Mesendoderm (in vitro differentiated cells): ENCODE measurements at regions not wholly inside any gene's neighbourhood (a gene's known extent, or its start where the extent isn't known, plus 50 kb on each side); places are given as distances from the start of the nearest gene placed in this dataset.

ENCODE experiments used
- DNase-seq: peaks from one replicate; pipeline ENCODE4 v3.0.0; 2013
- H2AK5ac ChIP-seq: 2 replicates; pipeline ENCODE4 v1.6.1; 2013; ENCODE audit warnings: low read length, inconsistent platforms
- H2BK120ac ChIP-seq: 2 replicates; pipeline ENCODE4 v1.6.1; 2013; ENCODE audit warnings: low read depth, mild to moderate bottlenecking, low read length, moderate library complexity, mixed read lengths
- H2BK15ac ChIP-seq: replicated peaks from 2 replicates; pipeline ENCODE4 v1.6.1; 2013; ENCODE audit warnings: low read depth, mild to moderate bottlenecking, moderate library complexity
- H2BK5ac ChIP-seq: 2 replicates; pipeline ENCODE4 v1.6.1; 2013; ENCODE audit warnings: low read length, inconsistent platforms
- H3K18ac ChIP-seq: 2 replicates; pipeline ENCODE4 v1.6.1; 2013; ENCODE audit warnings: mild to moderate bottlenecking, low read length, mixed read lengths
- H3K23ac ChIP-seq: one replicate; pipeline ENCODE4 v1.6.1; 2013; ENCODE audit warnings: low read length
- H3K27ac ChIP-seq: 2 replicates; pipeline ENCODE4 v1.5.1; 2013; ENCODE audit warnings: low read depth, mild to moderate bottlenecking, inconsistent platforms, low read length, moderate library complexity
- H3K27me3 ChIP-seq: 2 replicates; pipeline ENCODE4 v1.6.1; 2013; ENCODE audit warnings: low read length, control low read depth, mild to moderate bottlenecking, inconsistent platforms; ENCODE audit not compliant: insufficient read depth, poor library complexity
- H3K36me3 ChIP-seq: 2 replicates; pipeline ENCODE4 v1.6.1; 2013; ENCODE audit warnings: low read length, inconsistent platforms; ENCODE audit not compliant: control insufficient read depth, insufficient read depth
- H3K4ac ChIP-seq: one replicate; pipeline ENCODE4 v1.6.1; 2013; ENCODE audit warnings: low read depth, mild to moderate bottlenecking, low read length, moderate library complexity
- H3K4me1 ChIP-seq: 2 replicates; pipeline ENCODE4 v1.6.1; 2013; ENCODE audit warnings: low read depth, low read length, inconsistent platforms; ENCODE audit not compliant: control insufficient read depth
- H3K4me2 ChIP-seq: 2 replicates; pipeline ENCODE4 v1.6.1; 2013; ENCODE audit warnings: low read length
- H3K4me3 ChIP-seq: 2 replicates; pipeline ENCODE4 v1.5.1; 2013; ENCODE audit warnings: mild to moderate bottlenecking, low read length
- H3K56ac ChIP-seq: one replicate; pipeline ENCODE4 v1.6.1; 2013; ENCODE audit warnings: low read length
- H3K79me1 ChIP-seq: 2 replicates; pipeline ENCODE4 v1.6.1; 2013; ENCODE audit warnings: low read length, inconsistent platforms
- H3K79me2 ChIP-seq: 2 replicates; pipeline ENCODE4 v1.6.1; 2013; ENCODE audit warnings: mild to moderate bottlenecking, low read length; ENCODE audit not compliant: control insufficient read depth, insufficient read depth
- H3K9ac ChIP-seq: 2 replicates; pipeline ENCODE4 v1.6.1; 2013; ENCODE audit warnings: low read length, inconsistent platforms
- H4K5ac ChIP-seq: one replicate; pipeline ENCODE4 v1.6.1; 2013; ENCODE audit warnings: low read length
- H4K8ac ChIP-seq: one replicate; pipeline ENCODE4 v1.6.1; 2013; ENCODE audit warnings: low read depth, mild to moderate bottlenecking, control low read depth, low read length, moderate library complexity
- whole genome bisulfite sequencing: extraction: QIAGEN DNeasy Blood & Tissue Kit; methylation state at CpG from one replicate; pipeline ENCODE4 v1.1.7; 2013; ENCODE audit warnings: low lambda C conversion rate, missing lambda C conversion rate; ENCODE audit not compliant: insufficient coverage; ENCODE audit errors: extremely low coverage; 5-methylcytosine and 5-hydroxymethylcytosine counted together

- no peak overlapping the region for H3K27ac ChIP-seq
Measured at GRCh38 chr10:53223851-53224250, 451.3 kb upstream of the MBL2 start.

GRCh38 chr10:53222806-53223205, 450.2 kb upstream of the MBL2 start:
- H3K4me2 ChIP-seq = no peak overlapping the region
- H3K23ac ChIP-seq = no peak overlapping the region
- H2BK5ac ChIP-seq = no peak overlapping the region
- no peak overlapping the region for H3K4ac ChIP-seq
- no peak overlapping the region for H2AK5ac ChIP-seq
- no peaks in the 10 kb centered on the region for H3K4me1 ChIP-seq
- no peak overlapping the region for H2BK15ac ChIP-seq
- no peak overlapping the region for H3K18ac ChIP-seq
- WGBS = no CpG with 5 or more reads among the region's 5 CpGs
- no peaks in the 10 kb centered on the region for H3K27me3 ChIP-seq
- H2BK120ac ChIP-seq = no peak overlapping the region
- no peak overlapping the region for H3K27ac ChIP-seq
- no peaks in the 10 kb centered on the region for H3K36me3 ChIP-seq
- DNase-seq = no peak
- no peak overlapping the region for H4K8ac ChIP-seq
- no peak overlapping the region for H3K4me3 ChIP-seq
- no peak overlapping the region for H4K5ac ChIP-seq
- no peaks in the 10 kb centered on the region for H3K79me1 ChIP-seq
- H3K56ac ChIP-seq = no peak overlapping the region
- H3K9ac ChIP-seq = no peak overlapping the region
- no peaks in the 10 kb centered on the region for H3K79me2 ChIP-seq

More at GRCh38 chr10:53223851-53224250, 451.3 kb upstream of the MBL2 start:
- H4K8ac ChIP-seq = no peak overlapping the region
- H3K56ac ChIP-seq = peak overlapping the region; percentile 54
- no peaks in the 10 kb centered on the region for H3K79me1 ChIP-seq
- WGBS = no CpG with 5 or more reads among the region's 2 CpGs
- no peaks in the 10 kb centered on the region for H3K4me1 ChIP-seq
- H3K79me2 ChIP-seq = no peaks in the 10 kb centered on the region
- H3K27me3 ChIP-seq = no peaks in the 10 kb centered on the region
- peak overlapping the region; percentile 6 for H3K23ac ChIP-seq
- no peak overlapping the region for H3K4me3 ChIP-seq
- no peak overlapping the region for H3K4ac ChIP-seq
- H2BK120ac ChIP-seq = no peak overlapping the region
- H3K18ac ChIP-seq = peak overlapping the region; percentile 88
- peak; percentile 53 for DNase-seq
- no peak overlapping the region for H2BK5ac ChIP-seq
- no peak overlapping the region for H2BK15ac ChIP-seq
- no peak overlapping the region for H2AK5ac ChIP-seq
- H4K5ac ChIP-seq = no peak overlapping the region
- no peak overlapping the region for H3K9ac ChIP-seq
- no peaks in the 10 kb centered on the region for H3K36me3 ChIP-seq
- no peak overlapping the region for H3K4me2 ChIP-seq

- peak overlapping the region; percentile 5 for H3K9ac ChIP-seq
- H4K5ac ChIP-seq = no peak overlapping the region
- H3K23ac ChIP-seq = no peak overlapping the region
- peak overlapping the region; percentile 49 for H3K56ac ChIP-seq
- H2BK5ac ChIP-seq = peak overlapping the region; percentile 21
- H2AK5ac ChIP-seq = no peak overlapping the region
- no peaks in the 10 kb centered on the region for H3K36me3 ChIP-seq
- H3K27me3 ChIP-seq = no peaks in the 10 kb centered on the region
- H3K79me1 ChIP-seq = no peaks in the 10 kb centered on the region
- H3K79me2 ChIP-seq = no peaks in the 10 kb centered on the region
- H3K4me2 ChIP-seq = no peak overlapping the region
- peak overlapping the region; percentile 65 for H4K8ac ChIP-seq
- H2BK15ac ChIP-seq = no peak overlapping the region
- H2BK120ac ChIP-seq = peak overlapping the region; percentile 74
- H3K4ac ChIP-seq = peak overlapping the region; percentile 94
- H3K18ac ChIP-seq = no peak overlapping the region
- H3K27ac ChIP-seq = peak overlapping the region; percentile 16
- no peak overlapping the region for H3K4me3 ChIP-seq
- H3K4me1 ChIP-seq = no peaks in the 10 kb centered on the region
- peak; percentile 85 for DNase-seq
- no CpG with 5 or more reads among the region's 8 CpGs for WGBS
Measured at GRCh38 chr10:53209944-53210611, 437.5 kb upstream of the MBL2 start.

DNA sequence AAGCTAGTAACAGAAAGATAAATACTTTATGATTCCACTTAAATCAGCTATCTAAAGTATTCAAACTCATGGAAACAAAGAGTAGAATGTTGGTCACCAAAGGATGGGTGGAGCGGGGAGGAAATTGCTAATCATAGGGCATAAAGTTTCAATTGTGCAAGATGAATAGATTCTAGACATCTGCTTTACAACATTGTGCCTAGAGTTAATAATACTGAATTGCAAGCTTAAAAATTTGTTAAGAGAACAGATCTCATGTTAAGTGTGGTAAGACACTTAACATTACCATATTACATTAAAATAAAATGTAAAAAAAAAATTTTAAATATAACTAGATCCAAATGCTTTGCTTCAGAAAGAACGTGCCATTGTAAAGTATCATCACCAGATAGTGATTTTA, 411.1 kb upstream of the MBL2 start:
- Histone ChIP-seq H4K8ac (no peak overlapping the region), H3K36me3 (no peaks in the 10 kb centered on the region), H2AK5ac (no peak overlapping the region), H4K5ac (no peak overlapping the region), H3K4me1 (no peaks in the 10 kb centered on the region), H3K4me2 (no peak overlapping the region), H3K18ac (no peak overlapping the region), H3K27ac (no peak overlapping the region), H3K79me1 (no peaks in the 10 kb centered on the region), H3K4me3 (no peak overlapping the region), H3K56ac (no peak overlapping the region), H2BK120ac (no peak overlapping the region), H3K79me2 (no peaks in the 10 kb centered on the region), H3K9ac (no peak overlapping the region), H3K23ac (no peak overlapping the region), H3K27me3 (no peaks in the 10 kb centered on the region), H3K4ac (no peak overlapping the region), H2BK15ac (no peak overlapping the region), H2BK5ac (no peak overlapping the region)
- no CpG with 5 or more reads among the region's 2 CpGs for WGBS
- no peak for DNase-seq

DNA sequence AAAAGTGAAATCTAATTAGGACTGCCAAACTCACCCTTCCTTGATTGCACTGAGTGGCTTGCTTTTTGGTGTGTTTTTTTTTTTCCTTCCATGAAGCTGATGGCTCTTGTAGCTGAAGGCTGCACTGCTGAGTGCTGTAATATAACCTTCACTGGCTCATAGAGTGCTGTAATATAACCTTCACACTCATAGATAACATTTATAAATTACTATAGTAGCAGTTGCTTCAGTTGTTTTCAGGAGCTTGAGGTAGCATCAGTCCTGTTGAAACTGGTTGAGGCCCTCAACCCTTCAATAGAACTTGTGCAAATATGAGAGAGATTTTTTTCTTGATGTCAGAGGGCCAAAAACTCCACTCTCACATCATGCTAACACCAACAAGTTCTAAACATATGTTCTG, 404.9 kb upstream of the MBL2 start:
- no peak overlapping the region for H3K23ac ChIP-seq
- no peaks in the 10 kb centered on the region for H3K36me3 ChIP-seq
- H2AK5ac ChIP-seq = no peak overlapping the region
- H3K18ac ChIP-seq = no peak overlapping the region
- no peaks in the 10 kb centered on the region for H3K4me1 ChIP-seq
- H3K9ac ChIP-seq = no peak overlapping the region
- DNase-seq = no peak
- H4K5ac ChIP-seq = no peak overlapping the region
- H2BK120ac ChIP-seq = no peak overlapping the region
- H3K79me1 ChIP-seq = no peaks in the 10 kb centered on the region
- H3K4me2 ChIP-seq = no peak overlapping the region
- H3K27ac ChIP-seq = no peak overlapping the region
- no peak overlapping the region for H3K56ac ChIP-seq
- H4K8ac ChIP-seq = no peak overlapping the region
- no peak overlapping the region for H3K4me3 ChIP-seq
- H3K27me3 ChIP-seq = no peaks in the 10 kb centered on the region
- H2BK15ac ChIP-seq = no peak overlapping the region
- H3K79me2 ChIP-seq = no peaks in the 10 kb centered on the region
- no peak overlapping the region for H2BK5ac ChIP-seq
- no peak overlapping the region for H3K4ac ChIP-seq

DNA sequence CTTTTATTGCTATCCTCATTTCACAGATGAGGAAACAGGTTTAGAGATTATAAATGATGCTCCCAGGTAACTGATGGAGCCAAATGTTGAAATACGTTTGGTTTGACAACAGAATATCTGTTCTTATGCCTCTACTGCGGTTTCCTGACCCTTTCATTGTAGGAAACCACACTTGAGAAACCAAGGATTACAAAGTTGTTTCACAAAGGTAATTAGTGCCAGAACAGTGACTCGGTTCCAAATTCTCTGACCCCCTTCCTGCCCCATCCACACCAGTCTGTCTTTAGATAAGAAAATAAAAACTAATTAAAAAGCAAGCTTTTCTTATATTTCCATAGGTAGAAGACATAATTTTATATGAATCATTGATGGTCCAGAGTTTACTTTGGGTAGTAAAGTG, 393.7 kb upstream of the MBL2 start:
- H3K36me3 ChIP-seq = no peaks in the 10 kb centered on the region
- WGBS = no CpG with 5 or more reads among the region's 3 CpGs
- no peak overlapping the region for H3K56ac ChIP-seq

More for the DNA sequence above, 393.7 kb upstream of the MBL2 start:
- no peaks in the 10 kb centered on the region for H3K79me1 ChIP-seq
- no peak overlapping the region for H3K4me2 ChIP-seq
- no peak overlapping the region for H4K8ac ChIP-seq
- H2BK5ac ChIP-seq = no peak overlapping the region
- no peak overlapping the region for H3K27ac ChIP-seq
- DNase-seq = no peak
- no peak overlapping the region for H3K18ac ChIP-seq
- H2AK5ac ChIP-seq = no peak overlapping the region
- no peak overlapping the region for H2BK120ac ChIP-seq
- no peaks in the 10 kb centered on the region for H3K4me1 ChIP-seq
- no peak overlapping the region for H3K4me3 ChIP-seq
- H3K9ac ChIP-seq = no peak overlapping the region
- H3K79me2 ChIP-seq = no peaks in the 10 kb centered on the region
- no peak overlapping the region for H2BK15ac ChIP-seq
- no peaks in the 10 kb centered on the region for H3K27me3 ChIP-seq
- no peak overlapping the region for H3K4ac ChIP-seq
- H3K23ac ChIP-seq = no peak overlapping the region
- H4K5ac ChIP-seq = no peak overlapping the region
